ENCODE measurements at regions not wholly inside any gene's neighbourhood (a gene's known extent, or its start where the extent isn't known, plus 50 kb on each side); places are given as distances from the start of the nearest gene placed in this dataset.

DNA sequence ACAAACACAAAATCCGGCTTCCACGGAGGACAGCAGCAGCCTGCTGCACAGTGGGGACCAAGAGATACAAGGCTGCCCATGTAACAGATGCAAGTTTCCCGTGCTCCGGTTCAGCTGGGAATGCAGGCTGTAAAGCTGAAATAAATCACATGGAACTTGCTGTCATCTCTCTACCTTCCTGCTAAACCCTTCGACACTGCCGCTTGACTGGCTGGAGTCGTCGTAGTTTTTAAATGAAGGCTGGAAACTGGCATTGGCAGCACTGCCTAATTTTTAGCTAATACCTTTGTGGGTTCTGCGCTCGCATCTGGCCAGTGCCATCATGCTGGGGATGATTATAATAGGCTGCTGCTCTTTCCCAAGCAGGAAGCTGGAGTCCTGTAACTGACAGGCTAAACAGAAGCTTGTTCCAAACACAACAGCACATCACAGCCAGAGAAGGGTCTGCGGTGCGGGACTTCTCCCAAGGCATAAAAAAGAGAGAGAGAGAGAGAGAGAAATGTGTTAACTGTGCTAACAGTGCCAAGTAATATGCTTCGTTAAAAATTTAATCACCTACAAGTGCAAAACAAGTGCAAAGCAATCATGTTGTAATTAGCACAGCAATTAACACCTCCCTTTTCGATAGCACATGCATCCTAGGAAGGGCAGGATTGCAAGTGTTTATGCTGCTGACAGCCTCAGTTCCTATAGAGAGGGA lies 146.1 kb downstream of the TFAP2A start:
- TF ChIP-seq CTCF (conservative IDR thresholded peaks at IDR 0.05; ENCODE audit: low read depth, low read length) (no peak), EZH2phosphoT487 (IDR thresholded peaks at IDR 0.05; ENCODE audit: borderline replicate concordance, low read length) (no peak)

All from PC-3 (cell line).